PC-9 (cell line): ENCODE measurements at regions not wholly inside any gene's neighbourhood (a gene's known extent, or its start where the extent isn't known, plus 50 kb on each side); places are given as distances from the start of the nearest gene placed in this dataset.

ENCODE experiments used
- BruUV-seq: library from RNA; stranded (reverse); fragments of 400-500 nt; replicated peaks from 2 replicates; lab custom pipeline; 2021; lab: Mats Ljungman, UMichigan
- CTCF ChIA-PET: fragments of 300-600 bp; sonication (Branson Sonifier 250); formaldehyde crosslinking; loops from one replicate; lab custom pipeline; 2022; ENCODE audit warnings: antibody characterized with exemption; lab: Charles Lee
- POLR2A ChIA-PET: fragments of 300-600 bp; sonication (Branson Sonifier 250); formaldehyde crosslinking; loops from one replicate; lab custom pipeline; 2022; ENCODE audit warnings: antibody characterized with exemption; ENCODE audit not compliant: unreplicated experiment; lab: Charles Lee
- DNase-seq, 2 experiments: peaks; one replicate each; pipeline versions ENCODE4 v3.0.0 to v3.0.0-alpha.2; 2015 to 2022; ENCODE audit warnings: mixed read lengths in 1 of 2
- H2AFZ ChIP-seq: fragments of 200-600 bp; sonication (generic); 2 replicates; pipeline ENCODE4 v1.8.1; 2017; ENCODE audit warnings: antibody characterized with exemption
- H3F3A ChIP-seq: fragments of 200-600 bp; sonication (generic); 2 replicates; pipeline ENCODE4 v1.8.1; 2017; ENCODE audit warnings: antibody characterized with exemption, mild to moderate bottlenecking, low read depth; ENCODE audit not compliant: insufficient read depth
- H3K27ac ChIP-seq: fragments of 200-600 bp; sonication (generic); 2 replicates; pipeline ENCODE4 v1.6.1; 2016; ENCODE audit warnings: mixed run types
- H3K27me3 ChIP-seq: fragments of 200-600 bp; sonication (generic); 2 replicates; pipeline ENCODE4 v1.6.1; 2016; ENCODE audit warnings: low read depth, mixed run types; ENCODE audit not compliant: insufficient read depth
- H3K36me3 ChIP-seq: fragments of 200-600 bp; sonication (generic); 2 replicates; pipeline ENCODE4 v1.6.1; 2016; ENCODE audit warnings: low read depth, mixed run types
- H3K4me1 ChIP-seq: fragments of 200-600 bp; sonication (generic); replicated peaks from 2 replicates; pipeline ENCODE4 v1.6.1; 2016; ENCODE audit warnings: mixed run types; ENCODE audit not compliant: insufficient read depth
- H3K4me2 ChIP-seq: fragments of 200-600 bp; sonication (generic); 2 replicates; pipeline ENCODE4 v1.6.1; 2017; ENCODE audit warnings: mixed run types
- H3K4me3 ChIP-seq: fragments of 200-600 bp; sonication (generic); 2 replicates; pipeline ENCODE4 v1.6.1; 2016; ENCODE audit warnings: mixed run types
- H3K79me2 ChIP-seq: fragments of 200-600 bp; sonication (generic); 2 replicates; pipeline ENCODE4 v1.6.1; 2017; ENCODE audit warnings: low read depth, mixed run types
- H3K9me2 ChIP-seq: fragments of 200-600 bp; sonication (generic); 2 replicates; pipeline ENCODE4 v1.8.1; 2017; ENCODE audit warnings: mild to moderate bottlenecking; ENCODE audit not compliant: insufficient read depth
- H3K9me3 ChIP-seq: fragments of 200-600 bp; sonication (generic); 2 replicates; pipeline ENCODE4 v1.8.1; 2016; ENCODE audit warnings: low read depth; ENCODE audit not compliant: insufficient read depth
- H4K20me1 ChIP-seq: fragments of 200-600 bp; sonication (generic); 2 replicates; pipeline ENCODE4 v1.8.1; 2017; ENCODE audit not compliant: insufficient read depth
- CTCF ChIP-seq: fragments of 200-600 bp; sonication (generic); conservative IDR thresholded peaks from 2 replicates; pipeline ENCODE4 v1.6.1; 2017; ENCODE audit warnings: mixed run types, antibody characterized with exemption, mild to moderate bottlenecking, moderate library complexity
- EZH2 ChIP-seq: fragments of 200-600 bp; sonication (generic); IDR thresholded peaks from 2 replicates; pipeline ENCODE4 v1.8.0; 2017; ENCODE audit warnings: antibody characterized with exemption, low read depth
- intact Hi-C: fragments of 100-400 bp; cut with micrococcal nuclease; formaldehyde crosslinking; loops from one replicate; pipeline ENCODE4 v1.10.0; 2022; ENCODE audit not compliant: unreplicated experiment

DNA sequence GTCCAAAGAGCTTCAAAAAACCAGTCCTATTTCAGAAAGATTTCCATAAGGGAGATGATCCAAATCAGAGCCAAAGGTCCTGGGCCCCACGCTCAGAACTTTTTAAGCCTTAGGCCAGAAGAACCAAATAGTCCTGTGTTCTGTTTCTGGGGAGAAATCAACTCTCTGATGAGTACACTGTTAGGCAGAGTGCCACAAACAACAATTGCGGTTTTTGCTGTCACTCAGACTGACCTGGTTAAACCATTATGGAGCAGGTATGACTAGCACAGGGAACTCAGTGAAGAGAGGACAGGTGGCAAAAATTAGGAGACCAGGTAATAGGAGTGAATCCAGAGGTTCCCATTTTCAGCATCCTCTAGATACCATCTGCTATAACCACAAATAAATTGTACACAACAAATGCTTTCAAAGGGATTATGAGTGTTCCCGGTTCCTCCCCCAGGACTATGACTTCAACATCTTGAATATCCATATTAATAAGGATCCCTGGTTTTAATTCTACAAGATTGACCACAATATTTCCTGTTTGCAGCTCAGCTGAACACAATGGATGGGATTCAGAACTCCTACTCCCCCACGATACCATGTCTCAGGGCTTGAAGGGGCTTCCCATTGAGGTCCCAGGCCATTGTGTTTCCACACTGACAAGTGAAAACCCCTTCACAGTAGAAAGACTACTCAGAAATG, 52.1 kb upstream of the FREM1 start:
- POLR2A ChIA-PET = no interaction called here
- Histone ChIP-seq H3K36me3 (no peaks in the 10 kb centered on the region), H3K27ac (no peak overlapping the region), H3K4me1 (no peaks in the 10 kb centered on the region), H3K9me3 (no peaks in the 10 kb centered on the region), H3K4me2 (peak overlapping the region; percentile 49; the same call in 1 of the 2 replicates), H3K9me2 (no peaks in the 10 kb centered on the region), H3K27me3 (no peaks in the 10 kb centered on the region), H3K4me3 (0 out of 2 replicates have a peak overlapping the region, but pooled peaks have one; percentile 5), H4K20me1 (no peaks in the 10 kb centered on the region), H2AFZ (no peak overlapping the region), H3K79me2 (no peaks in the 10 kb centered on the region), H3F3A (no peaks in the 10 kb centered on the region)
- CTCF ChIA-PET = no interaction called here
- peak; percentile 17 to 43 for DNase-seq
- no TSS peak for BruUV-seq
- intact Hi-C loops = no loop called here
- no peak for TF ChIP-seq CTCF
- no peak for TF ChIP-seq EZH2

- peak overlapping the region; percentile 49; the same call in 1 of the 2 replicates for H3K4me2 ChIP-seq
- H3K36me3 ChIP-seq = no peaks in the 10 kb centered on the region
- intact Hi-C loops = no loop called here
- H3K4me3 ChIP-seq = 0 out of 2 replicates have a peak overlapping the region, but pooled peaks have one; percentile 5
- no peaks in the 10 kb centered on the region for H3K27me3 ChIP-seq
- H3F3A ChIP-seq = no peaks in the 10 kb centered on the region
- no peak overlapping the region for H3K27ac ChIP-seq
- POLR2A ChIA-PET = no interaction called here
- no peak overlapping the region for H2AFZ ChIP-seq
- DNase-seq = peak; percentile 4 to 43
- BruUV-seq = no TSS peak
- CTCF ChIA-PET = no interaction called here
- H3K79me2 ChIP-seq = no peaks in the 10 kb centered on the region
- no peak for TF ChIP-seq EZH2
- TF ChIP-seq CTCF = no peak
- no peaks in the 10 kb centered on the region for H3K9me2 ChIP-seq
- no peaks in the 10 kb centered on the region for H3K9me3 ChIP-seq
- no peaks in the 10 kb centered on the region for H4K20me1 ChIP-seq
- H3K4me1 ChIP-seq = no peaks in the 10 kb centered on the region
Measured at GRCh38 chr9:14961372-14962068, 51.3 kb upstream of the FREM1 start.

DNA sequence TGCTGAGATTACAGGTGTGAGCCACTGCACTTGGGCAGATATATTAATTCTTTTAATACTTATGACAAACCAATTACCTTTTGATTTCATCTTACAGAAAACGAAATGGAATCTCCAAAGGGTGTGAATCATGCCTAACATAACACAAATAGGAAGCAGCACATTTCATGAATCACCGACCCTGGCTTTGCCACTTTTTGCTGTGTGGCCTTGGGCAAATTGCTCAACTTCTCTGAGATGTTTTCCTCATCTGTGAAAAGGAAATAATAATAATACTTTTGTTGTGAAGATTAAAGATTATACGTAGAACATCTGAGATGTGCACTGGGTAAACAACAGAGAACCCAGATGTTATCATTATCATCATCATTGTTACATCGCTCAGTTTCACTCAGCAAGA, 50.7 kb upstream of the FREM1 start:
- intact Hi-C loops = no loop called here
- H3K4me1 ChIP-seq = no peaks in the 10 kb centered on the region
- H3K36me3 ChIP-seq = no peaks in the 10 kb centered on the region
- no peaks in the 10 kb centered on the region for H3K9me3 ChIP-seq
- no peaks in the 10 kb centered on the region for H4K20me1 ChIP-seq
- BruUV-seq = no TSS peak
- H3K4me3 ChIP-seq = no peak overlapping the region
- no peaks in the 10 kb centered on the region for H3K27me3 ChIP-seq
- H3K27ac ChIP-seq = no peak overlapping the region
- H2AFZ ChIP-seq = no peak overlapping the region
- ChIA-PET CTCF (no interaction called here), POLR2A (no interaction called here)
- H3K4me2 ChIP-seq = no peak overlapping the region
- no peaks in the 10 kb centered on the region for H3K9me2 ChIP-seq
- no peak for DNase-seq
- no peaks in the 10 kb centered on the region for H3K79me2 ChIP-seq
- no peaks in the 10 kb centered on the region for H3F3A ChIP-seq
- no peak for TF ChIP-seq EZH2
- no peak for TF ChIP-seq CTCF
